HepG2 (cell line): ENCODE measurements at regions not wholly inside any gene's neighbourhood (a gene's known extent, or its start where the extent isn't known, plus 50 kb on each side); places are given as distances from the start of the nearest gene placed in this dataset.

ENCODE experiments used
- ATAC-seq: fragments of 200-7000 bp; cut with Tn5 transposase; 3 replicates; pipeline ENCODE4 v1.9.1; 2020; ENCODE audit warnings: mild to moderate bottlenecking, moderate library complexity
- BruUV-seq: library from RNA; stranded (reverse); fragments of 400-500 nt; replicated peaks from 2 replicates; lab custom pipeline; 2021; lab: Mats Ljungman, UMichigan
- CTCF ChIA-PET: fragments of 300-600 bp; formaldehyde crosslinking; extraction: SDS; loops from one replicate; lab custom pipeline; 2021; ENCODE audit warnings: low total read pairs, inconsistent platforms, low intra/inter-chr PET ratio; lab: Yijun Ruan, JAX
- POLR2A ChIA-PET: fragments of 350-600 bp; sonication (Branson Sonifier 250); formaldehyde crosslinking; loops from one replicate; lab custom pipeline; 2020; ENCODE audit warnings: antibody characterized with exemption, inconsistent platforms; lab: Yijun Ruan, JAX
- DNase-seq: peaks from one replicate; pipeline ENCODE4 v3.0.0-alpha.2; 2015; ENCODE audit warnings: low spot score
- FAIRE-seq: peaks from 3 replicates; lab custom pipeline; 2011; peaks lifted over from hg19 to GRCh38; lab: Jason Lieb, UNC
- H2AFZ ChIP-seq: one replicate; pipeline ENCODE4 v1.6.1; 2011; ENCODE audit warnings: low read length, inconsistent platforms
- H3K27ac ChIP-seq: fragments of 300-600 bp; 3 replicates; pipeline ENCODE4 v1.8.0; 2011; ENCODE audit warnings: mixed run types, mild to moderate bottlenecking, mixed read lengths, low read length, inconsistent platforms; ENCODE audit not compliant: insufficient read depth; ENCODE audit errors: extremely low read length
- H3K27me3 ChIP-seq, 2 experiments: fragments of 200-600 bp in 1 of 2; 2 replicates in 1 of 2; 3 replicates in 1 of 2; pipeline versions ENCODE4 v1.6.0 to v1.8.0; 2011; ENCODE audit warnings: low read length in 2 of 2, mild to moderate bottlenecking in 2 of 2, moderate library complexity in 2 of 2, inconsistent platforms in 1 of 2; ENCODE audit not compliant: insufficient read depth in 2 of 2, control insufficient read depth in 1 of 2
- H3K36me3 ChIP-seq, 2 experiments: fragments of 200-600 bp in 1 of 2; replicated peaks in 1 of 2; 2 replicates in 1 of 2; 3 replicates in 1 of 2; pipeline versions ENCODE4 v1.5.1 to v1.8.0; 2011; ENCODE audit warnings: low read length in 2 of 2, inconsistent platforms in 1 of 2; ENCODE audit not compliant: insufficient read depth in 2 of 2, control insufficient read depth in 1 of 2
- H3K4me1 ChIP-seq: 2 replicates; pipeline ENCODE4 v1.5.1; 2012; ENCODE audit warnings: low read length, inconsistent platforms; ENCODE audit not compliant: insufficient read depth
- H3K4me2 ChIP-seq: 2 replicates; pipeline ENCODE4 v1.6.0; 2011; ENCODE audit warnings: low read depth, low read length, inconsistent platforms
- H3K4me3 ChIP-seq, 3 experiments: fragments of 200-600 bp in 1 of 3; sonication (generic), shearing (Covaris generic) in 1 of 3; replicated peaks in 1 of 3; 2 replicates each; pipeline ENCODE4 v1.5.1; 2011 to 2016; ENCODE audit warnings: low read length in 3 of 3, inconsistent platforms in 2 of 3, low read depth in 2 of 3, mild to moderate bottlenecking in 2 of 3, control low read depth in 1 of 3, mixed read lengths in 1 of 3; ENCODE audit not compliant: insufficient read depth in 1 of 3
- H3K79me2 ChIP-seq: one replicate; pipeline ENCODE4 v1.6.1; 2011; ENCODE audit warnings: low read length, inconsistent platforms; ENCODE audit not compliant: insufficient read depth
- H3K9ac ChIP-seq: 2 replicates; pipeline ENCODE4 v1.6.0; 2011; ENCODE audit warnings: mild to moderate bottlenecking, low read depth, low read length, inconsistent platforms; ENCODE audit not compliant: insufficient read depth
- H3K9me3 ChIP-seq: 2 replicates; pipeline ENCODE4 v1.5.1; 2012; ENCODE audit warnings: mild to moderate bottlenecking, low read length
- H4K20me1 ChIP-seq: 2 replicates; pipeline ENCODE4 v1.6.0; 2011; ENCODE audit warnings: inconsistent platforms, mild to moderate bottlenecking, low read length, moderate library complexity; ENCODE audit not compliant: insufficient read depth
- CCAR2 ChIP-seq: fragments of 200-400 bp; formaldehyde crosslinking; optimal IDR thresholded peaks from 2 replicates; pipeline ENCODE3; 2018; ENCODE audit warnings: low read depth, mild to moderate bottlenecking, low read length, moderate library complexity
- DRAP1 ChIP-seq: IDR thresholded peaks from 2 replicates; pipeline ENCODE4 v1.6.1; 2016; ENCODE audit warnings: missing genetic modification reagents, missing compliant biosample characterization
- HBP1 ChIP-seq: IDR thresholded peaks from 2 replicates; pipeline ENCODE4 v1.6.1; 2016; ENCODE audit warnings: low read depth, control low read depth
- HOXA9 ChIP-seq: sonication (generic); formaldehyde crosslinking; IDR thresholded peaks from 2 replicates; pipeline ENCODE4 v1.8.1; 2022; ENCODE audit warnings: missing genetic modification reagents, mild to moderate bottlenecking, moderate library complexity, borderline replicate concordance
- JARID2 ChIP-seq: sonication (generic); formaldehyde crosslinking; IDR thresholded peaks from 2 replicates; pipeline ENCODE4 v1.8.1; 2023; ENCODE audit warnings: missing genetic modification reagents, inconsistent platforms; ENCODE audit not compliant: insufficient replicate concordance
- NR2F2 ChIP-seq: IDR thresholded peaks from 2 replicates; pipeline ENCODE4 v1.6.1; 2012; ENCODE audit warnings: low read depth, inconsistent platforms, borderline replicate concordance
- SNAPC4 ChIP-seq: sonication (generic); formaldehyde crosslinking; IDR thresholded peaks from 2 replicates; pipeline ENCODE4 v1.4.0; 2020; ENCODE audit warnings: mild to moderate bottlenecking, missing genetic modification reagents
- ZFP36L1 ChIP-seq: sonication (generic); formaldehyde crosslinking; IDR thresholded peaks from 2 replicates; pipeline ENCODE4 v1.8.0; 2022; ENCODE audit warnings: mild to moderate bottlenecking, missing genetic modification reagents, moderate library complexity
- ZNF605 ChIP-seq: sonication (generic); formaldehyde crosslinking; IDR thresholded peaks from 2 replicates; pipeline ENCODE4 v1.8.0; 2022; ENCODE audit warnings: mild to moderate bottlenecking, missing genetic modification reagents
- ZNF749 ChIP-seq: sonication (generic); formaldehyde crosslinking; IDR thresholded peaks from 2 replicates; pipeline ENCODE4 v1.8.0; 2022; ENCODE audit warnings: mild to moderate bottlenecking, missing genetic modification reagents, moderate library complexity, borderline replicate concordance
- ZNF781 ChIP-seq: sonication (generic); formaldehyde crosslinking; IDR thresholded peaks from 2 replicates; pipeline ENCODE4 v1.5.1; 2020; ENCODE audit warnings: borderline replicate concordance, mild to moderate bottlenecking, missing genetic modification reagents; ENCODE audit errors: not compliant biosample characterization
- WGBS: methylation state at CpG from one replicate; pipeline ENCODE4 v1.1.6; 2017; ENCODE audit warnings: low lambda C conversion rate; 5-methylcytosine and 5-hydroxymethylcytosine counted together
- in situ Hi-C: cut with HindIII; loops from 2 replicates; pipeline ENCODE4 v1.10.0; 2017; ENCODE audit warnings: low pct_unique_long_range_greater_than_20kb; ENCODE audit not compliant: extremely low pct_ligation_motif_present
- intact Hi-C: fragments of 100-400 bp; cut with micrococcal nuclease; formaldehyde crosslinking; loops from one replicate; pipeline ENCODE4 v1.10.0; 2022; ENCODE audit not compliant: unreplicated experiment

GRCh38 chr3:118108201-118108600 lies 926.4 kb downstream of the IGSF11 start:
- H3K4me1 ChIP-seq, result no peaks in the 10 kb centered on the region
- H3K9me3 ChIP-seq, result peaks cover 8% of the 10 kb centered on the region
- BruUV-seq, result no TSS peak
- H2AFZ ChIP-seq, result no peak overlapping the region
- 17% methylated on average over 2 of the region's 2 CpGs for WGBS
- H3K27ac ChIP-seq, result no peak overlapping the region
- no peak for TF ChIP-seq DRAP1 (CRISPR knock-in tag)
- no peak for TF ChIP-seq CCAR2
- TF ChIP-seq, all 625 proteins: peak for 0
- in situ Hi-C loops, result no loop called here
- ChIA-PET POLR2A (no interaction called here), CTCF (no interaction called here)
- intact Hi-C loops, result no loop called here
- no peak overlapping the region for H3K9ac ChIP-seq
- H3K36me3 ChIP-seq, result no peaks in the 10 kb centered on the region
- H3K79me2 ChIP-seq, result no peaks in the 10 kb centered on the region
- no peaks in the 10 kb centered on the region for H4K20me1 ChIP-seq
- ATAC-seq (no peak), FAIRE-seq (no peak), DNase-seq (no peak)
- no peak overlapping the region for H3K4me3 ChIP-seq
- no peak overlapping the region for H3K4me2 ChIP-seq
- no peaks in the 10 kb centered on the region for H3K27me3 ChIP-seq

- Histone ChIP-seq H3K27ac (no peak overlapping the region), H3K9ac (no peak overlapping the region), H3K4me2 (no peak overlapping the region), H3K36me3 (no peaks in the 10 kb centered on the region), H3K79me2 (no peaks in the 10 kb centered on the region), H2AFZ (no peak overlapping the region), H3K4me1 (no peaks in the 10 kb centered on the region), H3K4me3 (no peak overlapping the region), H4K20me1 (no peaks in the 10 kb centered on the region), H3K27me3 (no peaks in the 10 kb centered on the region), H3K9me3 (peaks cover 8% of the 10 kb centered on the region)
- FAIRE-seq (no peak), DNase-seq (no peak), ATAC-seq (no peak)
- in situ Hi-C loops (no loop called here), intact Hi-C loops (no loop called here)
- ChIA-PET POLR2A (no interaction called here), CTCF (no interaction called here)
- WGBS, result 0% methylated on average over 2 of the region's 2 CpGs
- TF ChIP-seq ZNF749 (CRISPR knock-in tag) (no peak), JARID2 (CRISPR knock-in tag) (no peak), SNAPC4 (CRISPR knock-in tag) (no peak), ZNF605 (CRISPR knock-in tag) (no peak), HBP1 (no peak), NR2F2 (no peak), ZFP36L1 (CRISPR knock-in tag) (no peak), ZNF781 (CRISPR knock-in tag) (no peak), HOXA9 (CRISPR knock-in tag) (no peak)
- BruUV-seq, result no TSS peak
These were observed 925.9 kb downstream of the IGSF11 start for GRCh38 chr3:118108769-118109168.
